Progenitor cell of endocrine pancreas (in vitro differentiated cells): ENCODE measurements at regions not wholly inside any gene's neighbourhood (a gene's known extent, or its start where the extent isn't known, plus 50 kb on each side); places are given as distances from the start of the nearest gene placed in this dataset.

ENCODE experiments used
- DNase-seq: peaks from one replicate; pipeline ENCODE4 v3.0.0; 2021; ENCODE audit warnings: low spot score; ENCODE audit not compliant: unreplicated experiment
- H3K27ac Mint-ChIP-seq: 2 replicates; pipeline ENCODE4 v1.8.0; 2021; ENCODE audit warnings: mild to moderate bottlenecking, moderate library complexity, mixed read lengths
- H3K27me3 Mint-ChIP-seq: 2 replicates; pipeline ENCODE4 v1.8.0; 2021; ENCODE audit warnings: mixed read lengths
- H3K36me3 Mint-ChIP-seq: 2 replicates; pipeline ENCODE4 v1.8.0; 2022; ENCODE audit warnings: mixed read lengths; ENCODE audit not compliant: insufficient read depth
- H3K4me1 Mint-ChIP-seq: 2 replicates; pipeline ENCODE4 v1.8.0; 2021; ENCODE audit warnings: low read depth, mixed read lengths
- H3K4me3 Mint-ChIP-seq: 2 replicates; pipeline ENCODE4 v1.8.0; 2021; ENCODE audit warnings: low read depth, mild to moderate bottlenecking, moderate library complexity, mixed read lengths
- H3K9me3 Mint-ChIP-seq: 2 replicates; pipeline ENCODE4 v1.8.0; 2021; ENCODE audit warnings: low read depth, mixed read lengths
- TF ChIP-seq, protein P1 (sequence below): fragments of 200-600 bp; sonication (generic); IDR thresholded peaks from one replicate; pipeline ENCODE4 v1.5.0; 2021; ENCODE audit warnings: antibody characterized with exemption, mild to moderate bottlenecking; ENCODE audit not compliant: unreplicated experiment

DNA sequence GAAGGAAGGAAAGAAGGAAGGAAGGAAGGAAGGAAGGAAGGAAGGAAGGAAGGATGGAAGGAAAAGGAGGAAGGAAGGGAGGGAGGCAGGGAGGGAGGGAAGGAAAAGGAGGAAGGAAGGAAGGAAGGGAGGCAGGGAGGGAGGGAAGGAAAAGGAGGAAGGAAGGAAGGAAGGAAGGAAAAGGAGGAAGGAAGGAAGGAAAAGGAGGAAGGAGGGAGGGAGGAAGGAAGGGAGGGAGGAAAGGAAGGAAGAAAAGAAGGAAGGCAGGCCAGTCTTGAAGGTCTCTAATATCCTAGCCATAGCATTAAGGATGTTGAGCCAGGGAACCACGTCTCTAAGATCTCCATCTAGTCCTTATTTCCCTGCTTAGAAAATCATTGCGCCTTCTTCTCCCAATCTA, 78.8 kb downstream of the TMPRSS5 start:
- H3K36me3 Mint-ChIP-seq = no peaks in the 10 kb centered on the region
- H3K4me3 Mint-ChIP-seq = no peak overlapping the region
- no peaks in the 10 kb centered on the region for H3K9me3 Mint-ChIP-seq
- DNase-seq = no peak
- H3K4me1 Mint-ChIP-seq = no peaks in the 10 kb centered on the region
- peaks cover 22% of the 10 kb centered on the region for H3K27me3 Mint-ChIP-seq
- TF ChIP-seq, protein P1, sequence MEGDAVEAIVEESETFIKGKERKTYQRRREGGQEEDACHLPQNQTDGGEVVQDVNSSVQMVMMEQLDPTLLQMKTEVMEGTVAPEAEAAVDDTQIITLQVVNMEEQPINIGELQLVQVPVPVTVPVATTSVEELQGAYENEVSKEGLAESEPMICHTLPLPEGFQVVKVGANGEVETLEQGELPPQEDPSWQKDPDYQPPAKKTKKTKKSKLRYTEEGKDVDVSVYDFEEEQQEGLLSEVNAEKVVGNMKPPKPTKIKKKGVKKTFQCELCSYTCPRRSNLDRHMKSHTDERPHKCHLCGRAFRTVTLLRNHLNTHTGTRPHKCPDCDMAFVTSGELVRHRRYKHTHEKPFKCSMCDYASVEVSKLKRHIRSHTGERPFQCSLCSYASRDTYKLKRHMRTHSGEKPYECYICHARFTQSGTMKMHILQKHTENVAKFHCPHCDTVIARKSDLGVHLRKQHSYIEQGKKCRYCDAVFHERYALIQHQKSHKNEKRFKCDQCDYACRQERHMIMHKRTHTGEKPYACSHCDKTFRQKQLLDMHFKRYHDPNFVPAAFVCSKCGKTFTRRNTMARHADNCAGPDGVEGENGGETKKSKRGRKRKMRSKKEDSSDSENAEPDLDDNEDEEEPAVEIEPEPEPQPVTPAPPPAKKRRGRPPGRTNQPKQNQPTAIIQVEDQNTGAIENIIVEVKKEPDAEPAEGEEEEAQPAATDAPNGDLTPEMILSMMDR = no peak
- H3K27ac Mint-ChIP-seq = no peak overlapping the region

GRCh38 chr11:113626736-113627135, 79.4 kb downstream of the TMPRSS5 start:
- H3K36me3 Mint-ChIP-seq = no peaks in the 10 kb centered on the region
- no peak for DNase-seq
- H3K4me1 Mint-ChIP-seq = no peaks in the 10 kb centered on the region
- no peaks in the 10 kb centered on the region for H3K9me3 Mint-ChIP-seq
- TF ChIP-seq, protein P1 = no peak
- peaks cover 22% of the 10 kb centered on the region for H3K27me3 Mint-ChIP-seq
- no peak overlapping the region for H3K27ac Mint-ChIP-seq
- H3K4me3 Mint-ChIP-seq = no peak overlapping the region

- H3K27ac Mint-ChIP-seq = no peak overlapping the region
- DNase-seq = no peak
- H3K36me3 Mint-ChIP-seq = no peaks in the 10 kb centered on the region
Measured at GRCh38 chr11:113623114-113623513, 83.0 kb downstream of the TMPRSS5 start.

DNA sequence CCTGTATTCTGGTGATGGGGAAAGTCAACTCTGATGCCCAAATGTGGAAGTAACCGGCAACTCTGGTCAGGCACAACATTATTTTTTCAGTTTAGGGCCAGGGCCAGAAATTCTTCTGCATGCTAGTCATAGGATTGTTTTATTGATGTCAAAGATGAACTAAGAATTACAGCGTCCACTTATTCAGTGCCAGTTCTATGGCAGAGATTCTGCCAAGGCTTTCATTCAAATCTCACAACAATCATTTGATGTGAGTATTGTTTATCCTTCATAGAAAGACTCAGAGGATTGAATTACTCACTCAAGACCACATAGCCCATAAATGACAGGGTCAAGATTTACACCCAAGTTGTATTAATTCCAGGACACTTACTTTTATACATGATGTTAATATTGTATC, 87.7 kb downstream of the TMPRSS5 start:
- Mint-ChIP-seq H3K27me3 (no peaks in the 10 kb centered on the region), H3K36me3 (no peaks in the 10 kb centered on the region), H3K4me3 (no peak overlapping the region), H3K9me3 (peaks cover 7% of the 10 kb centered on the region), H3K27ac (no peak overlapping the region), H3K4me1 (peaks cover 1% of the 10 kb centered on the region)
- TF ChIP-seq, protein P1 = no peak
- DNase-seq = no peak

More at GRCh38 chr11:113623114-113623513, 83.0 kb downstream of the TMPRSS5 start:
- Mint-ChIP-seq H3K4me1 (no peaks in the 10 kb centered on the region), H3K9me3 (peaks cover 7% of the 10 kb centered on the region), H3K27me3 (peaks cover 2% of the 10 kb centered on the region), H3K4me3 (no peak overlapping the region)
- TF ChIP-seq, protein P1 = no peak

- Mint-ChIP-seq H3K9me3 (peaks cover 7% of the 10 kb centered on the region), H3K4me3 (no peak overlapping the region), H3K4me1 (peaks cover 1% of the 10 kb centered on the region), H3K27ac (no peak overlapping the region), H3K27me3 (no peaks in the 10 kb centered on the region), H3K36me3 (no peaks in the 10 kb centered on the region)
- no peak for DNase-seq
- TF ChIP-seq, protein P1 = no peak
Measured at GRCh38 chr11:113615773-113616172, 90.3 kb downstream of the TMPRSS5 start.
